IMR-90 (cell line): ENCODE measurements at regions not wholly inside any gene's neighbourhood (a gene's known extent, or its start where the extent isn't known, plus 50 kb on each side); places are given as distances from the start of the nearest gene placed in this dataset. TPM values are rescaled to one million over a fixed set of nuclear protein-coding genes. Genes with fewer than 3 reads are reported as not detected.

Experiments used
- ATAC-seq: fragments of 200-7000 bp; cut with Tn5 transposase; 2 replicates; pipeline ENCODE4 v1.9.1; 2020; ENCODE audit warnings: low read depth, mild to moderate bottlenecking, moderate library complexity
- BruUV-seq: library from RNA; stranded (reverse); fragments of 400-500 nt; replicated peaks from 2 replicates; lab custom pipeline; 2021; lab: Mats Ljungman, UMichigan
- CTCF ChIA-PET: fragments of 300-600 bp; formaldehyde crosslinking; extraction: SDS; loops from one replicate; lab custom pipeline; 2021; ENCODE audit warnings: antibody characterized with exemption; lab: Yijun Ruan, JAX
- POLR2A ChIA-PET: fragments of 300-600 bp; sonication (Branson Sonifier 250); formaldehyde crosslinking; loops from one replicate; lab custom pipeline; 2022; ENCODE audit warnings: antibody characterized with exemption; ENCODE audit not compliant: unreplicated experiment; lab: Charles Lee
- DNase-seq: peaks from one replicate; pipeline ENCODE4 v3.0.0; 2013
- H2AFZ ChIP-seq: replicated peaks from 2 replicates; pipeline ENCODE3; 2013; ENCODE audit warnings: low read length, mild to moderate bottlenecking; ENCODE audit not compliant: poor library complexity
- H2AK5ac ChIP-seq: 2 replicates; pipeline ENCODE4 v1.6.1; 2013; ENCODE audit warnings: low read depth, low read length, inconsistent platforms
- H2AK9ac ChIP-seq: replicated peaks from 2 replicates; pipeline ENCODE3; 2013; ENCODE audit warnings: mild to moderate bottlenecking, low read depth, low read length, moderate library complexity; ENCODE audit not compliant: poor library complexity
- H2BK120ac ChIP-seq: 2 replicates; pipeline ENCODE4 v1.6.1; 2013; ENCODE audit warnings: low read depth, low read length, inconsistent platforms
- H2BK15ac ChIP-seq: 3 replicates; pipeline ENCODE4 v1.6.1; 2013; ENCODE audit warnings: low read depth, low read length, inconsistent platforms
- H2BK20ac ChIP-seq: 2 replicates; pipeline ENCODE4 v1.6.1; 2013; ENCODE audit warnings: low read depth, mild to moderate bottlenecking, inconsistent platforms, low read length, moderate library complexity
- H2BK5ac ChIP-seq: 2 replicates; pipeline ENCODE4 v1.6.1; 2013; ENCODE audit warnings: mild to moderate bottlenecking, low read depth, low read length, inconsistent platforms; ENCODE audit not compliant: poor library complexity, severe bottlenecking
- H3K14ac ChIP-seq: replicated peaks from 2 replicates; pipeline ENCODE4 v1.6.1; 2013; ENCODE audit warnings: low read depth, low read length, inconsistent platforms
- H3K18ac ChIP-seq: 2 replicates; pipeline ENCODE4 v1.6.1; 2013; ENCODE audit warnings: low read depth, low read length, control low read depth
- H3K23ac ChIP-seq: 2 replicates; pipeline ENCODE4 v1.6.1; 2013; ENCODE audit warnings: low read depth, low read length, inconsistent platforms
- H3K27ac ChIP-seq: 2 replicates; pipeline ENCODE4 v1.5.1; 2013; ENCODE audit warnings: mild to moderate bottlenecking, control low read depth, low read length; ENCODE audit not compliant: insufficient read depth
- H3K27me3 ChIP-seq: 2 replicates; pipeline ENCODE4 v1.6.1; 2013; ENCODE audit warnings: low read length; ENCODE audit not compliant: control insufficient read depth, insufficient read depth
- H3K36me3 ChIP-seq: 2 replicates; pipeline ENCODE4 v1.6.1; 2013; ENCODE audit warnings: low read length, mixed read lengths; ENCODE audit not compliant: control insufficient read depth, insufficient read depth
- H3K4ac ChIP-seq: 2 replicates; pipeline ENCODE4 v1.6.1; 2013; ENCODE audit warnings: low read depth, low read length, inconsistent platforms
- H3K4me1 ChIP-seq: 2 replicates; pipeline ENCODE4 v1.6.1; 2013; ENCODE audit warnings: low read length, mixed read lengths; ENCODE audit not compliant: control insufficient read depth, insufficient read depth
- H3K4me2 ChIP-seq: 2 replicates; pipeline ENCODE4 v1.6.1; 2013; ENCODE audit warnings: low read depth, mild to moderate bottlenecking, control low read depth, low read length, moderate library complexity
- H3K4me3 ChIP-seq: 2 replicates; pipeline ENCODE4 v1.5.1; 2013; ENCODE audit warnings: low read depth, mild to moderate bottlenecking, control low read depth, low read length, moderate library complexity; ENCODE audit not compliant: insufficient read depth
- H3K56ac ChIP-seq: 2 replicates; pipeline ENCODE4 v1.6.1; 2013; ENCODE audit warnings: low read length, inconsistent platforms; ENCODE audit not compliant: insufficient read depth; ENCODE audit errors: extremely low read depth
- H3K79me1 ChIP-seq, 2 experiments: 2 replicates each; pipeline ENCODE4 v1.6.1; 2013; ENCODE audit warnings: low read length in 2 of 2, inconsistent platforms in 1 of 2, low read depth in 1 of 2
- H3K9ac ChIP-seq: 2 replicates; pipeline ENCODE4 v1.6.1; 2013; ENCODE audit warnings: low read depth, low read length, control low read depth
- H3K9me1 ChIP-seq: 2 replicates; pipeline ENCODE4 v1.6.1; 2013; ENCODE audit warnings: low read length, inconsistent platforms; ENCODE audit not compliant: insufficient read depth
- H3K9me3 ChIP-seq: 2 replicates; pipeline ENCODE4 v1.6.1; 2013; ENCODE audit warnings: low read length; ENCODE audit not compliant: control insufficient read depth, insufficient read depth
- H4K20me1 ChIP-seq: 2 replicates; pipeline ENCODE4 v1.6.1; 2013; ENCODE audit warnings: low read length, inconsistent platforms; ENCODE audit not compliant: insufficient read depth
- H4K5ac ChIP-seq: 2 replicates; pipeline ENCODE4 v1.6.1; 2013; ENCODE audit warnings: mild to moderate bottlenecking, low read depth, low read length, control low read depth
- H4K8ac ChIP-seq, 2 experiments: 2 replicates each; pipeline ENCODE4 v1.6.1; 2013; ENCODE audit warnings: low read depth in 2 of 2, low read length in 2 of 2, control low read depth in 1 of 2, inconsistent platforms in 1 of 2
- H4K91ac ChIP-seq: 2 replicates; pipeline ENCODE4 v1.6.1; 2013; ENCODE audit warnings: low read depth, low read length, inconsistent platforms; ENCODE audit not compliant: insufficient read depth
- CEBPB ChIP-seq: IDR thresholded peaks from 2 replicates; pipeline ENCODE4 v1.6.1; 2012; ENCODE audit warnings: low read depth, low read length, improper control_type of control experiment
- CHD1 ChIP-seq: IDR thresholded peaks from 2 replicates; pipeline ENCODE4 v1.6.1; 2012; ENCODE audit warnings: low read depth, low read length, improper control_type of control experiment
- FOS ChIP-seq: fragments of 150-350 bp; IDR thresholded peaks from 2 replicates; pipeline ENCODE4 v1.6.1; 2016; ENCODE audit warnings: low read depth, low read length
- MAFK ChIP-seq: IDR thresholded peaks from 2 replicates; pipeline ENCODE4 v1.6.1; 2012; ENCODE audit warnings: low read depth, low read length, improper control_type of control experiment
- POLR2A ChIP-seq: IDR thresholded peaks from 2 replicates; pipeline ENCODE4 v1.6.1; 2012; ENCODE audit warnings: mild to moderate bottlenecking, low read depth, low read length
- USF2 ChIP-seq: fragments of 150-350 bp; IDR thresholded peaks from 2 replicates; pipeline ENCODE4 v1.6.1; 2017; ENCODE audit warnings: mild to moderate bottlenecking, antibody characterized with exemption, low read length, low read depth
- dilution Hi-C: fragments of 300-500 bp; cut with HindIII; formaldehyde crosslinking; loops from one replicate; pipeline ENCODE4 v1.14.3; 2018; ENCODE audit warnings: low sequenced_read_pairs; ENCODE audit not compliant: unreplicated experiment
- in situ Hi-C: fragments of 300-500 bp; cut with MboI; formaldehyde crosslinking; loops from 3 replicates; pipeline ENCODE4 v1.14.3; 2019; ENCODE audit warnings: low sequenced_read_pairs, inconsistent platforms, mixed read lengths
- intact Hi-C: fragments of 100-400 bp; cut with micrococcal nuclease; formaldehyde crosslinking; loops from 2 replicates; pipeline ENCODE4 v1.10.0; 2022
- microRNA-seq, 2 experiments: library from miRNA; stranded (forward) in 1 of 2; unstranded in 1 of 2; fragments of 10-50 nt in 1 of 2; fragments of <30 nt in 1 of 2; gene quantifications in 1 of 2; microRNA quantifications in 1 of 2; one replicate each; pipeline versions ENCODE3 to v1.1.0; 2013 to 2020; ENCODE audit not compliant: insufficient read depth in 1 of 2, insufficient read length in 1 of 2, unreplicated experiment in 1 of 2
- small RNA-seq, 5 experiments: library from RNA; depleted of rRNA; stranded (forward); fragments of <200 nt; gene quantifications; one replicate each; pipeline ENCODE3, GENCODE V24; 2012

GRCh38 chrX:96246436-96246835 is 438.2 kb upstream of the DIAPH2 start:
- CTCF ChIA-PET = no interaction called here
- H4K20me1 ChIP-seq = no peaks in the 10 kb centered on the region
- no peak overlapping the region for H3K4me3 ChIP-seq
- no TSS peak for BruUV-seq
- no peak overlapping the region for H3K56ac ChIP-seq
- no peak for ATAC-seq
- no peaks in the 10 kb centered on the region for H3K9me1 ChIP-seq
- no peak overlapping the region for H2BK5ac ChIP-seq
- no peak overlapping the region for H3K18ac ChIP-seq
- H3K36me3 ChIP-seq = no peaks in the 10 kb centered on the region
- H3K4me1 ChIP-seq = no peaks in the 10 kb centered on the region
- no peak overlapping the region for H2AK5ac ChIP-seq
- H3K9me3 ChIP-seq = no peaks in the 10 kb centered on the region
- H4K8ac ChIP-seq = no peak overlapping the region
- POLR2A ChIA-PET = no interaction called here
- no peak overlapping the region for H2BK20ac ChIP-seq
- dilution Hi-C loops = no loop called here
- no peak overlapping the region for H2BK120ac ChIP-seq
- H3K27me3 ChIP-seq = no peaks in the 10 kb centered on the region
- no peak overlapping the region for H4K91ac ChIP-seq
- no peak overlapping the region for H3K9ac ChIP-seq
- no peak overlapping the region for H3K4ac ChIP-seq
- H2BK15ac ChIP-seq = no peak overlapping the region
- H3K4me2 ChIP-seq = no peak overlapping the region
- H2AK9ac ChIP-seq = no peak overlapping the region
- no peak overlapping the region for H4K5ac ChIP-seq
- no peaks in the 10 kb centered on the region for H3K79me1 ChIP-seq
- DNase-seq = no peak
- in situ Hi-C loops = no loop called here
- H2AFZ ChIP-seq = no peak overlapping the region
- no peak overlapping the region for H3K23ac ChIP-seq
- intact Hi-C loops = no loop called here
- TF ChIP-seq POLR2A (no peak), MAFK (no peak), CEBPB (no peak), CHD1 (no peak), USF2 (no peak), FOS (no peak)
- no peak overlapping the region for H3K14ac ChIP-seq
- no peak overlapping the region for H3K27ac ChIP-seq

Small RNAs in the stretch of these regions (microRNA-seq; reads per million reads assigned to microRNA genes)
- gene AL022161.1 (ENCODE audit: insufficient read depth, insufficient read length) (not detected), gene RN7SL379P (ENCODE audit: insufficient read depth, insufficient read length) (not detected), gene RNA5SP510 (ENCODE audit: insufficient read depth, insufficient read length) (not detected), gene RPS29P28 (ENCODE audit: insufficient read depth, insufficient read length) (not detected)

Small RNAs in the stretch of these regions (small RNA-seq; reads per million reads assigned to genes)
- gene AL022161.1 (0 reads per million in 5 experiments), gene RN7SL379P (0 to 0.60 (median 0) reads per million in 5 experiments), gene RNA5SP510 (0 reads per million in 5 experiments), gene RPS29P28 (0 reads per million in 5 experiments)
